Fibroblast of the aortic adventitia (primary cell): ENCODE measurements at regions not wholly inside any gene's neighbourhood (a gene's known extent, or its start where the extent isn't known, plus 50 kb on each side); places are given as distances from the start of the nearest gene placed in this dataset.

Experiments used
- DNase-seq: peaks from one replicate; pipeline ENCODE4 v3.0.0-alpha.2; 2010; ENCODE audit warnings: low read depth
- H3K4me3 ChIP-seq: 2 replicates; pipeline ENCODE4 v1.5.1; 2011; ENCODE audit warnings: low read depth, mild to moderate bottlenecking, control low read depth, low read length, moderate library complexity
- CTCF ChIP-seq: IDR thresholded peaks from 2 replicates; pipeline ENCODE4 v1.5.1; 2011; ENCODE audit warnings: mild to moderate bottlenecking, low read length, control low read depth, inconsistent platforms; ENCODE audit not compliant: insufficient read depth

GRCh38 chr4:124179506-124180186 lies 532.9 kb downstream of the ANKRD50 start:
- peak; percentile 25 for DNase-seq
- H3K4me3 ChIP-seq = no peak overlapping the region
- TF ChIP-seq CTCF = no peak

- no peak for TF ChIP-seq CTCF
- DNase-seq = peak; percentile 29
- no peak overlapping the region for H3K4me3 ChIP-seq
Observed at GRCh38 chr4:124181039-124181438, 531.5 kb downstream of the ANKRD50 start.

- no peak overlapping the region for H3K4me3 ChIP-seq
- TF ChIP-seq CTCF = no peak
- no peak for DNase-seq
Observed at GRCh38 chr4:124183231-124183630, 529.3 kb downstream of the ANKRD50 start.

GRCh38 chr4:124183926-124184325 lies 528.6 kb downstream of the ANKRD50 start:
- no peak overlapping the region for H3K4me3 ChIP-seq
- DNase-seq = no peak
- TF ChIP-seq CTCF = no peak

GRCh38 chr4:124184792-124185191 lies 527.7 kb downstream of the ANKRD50 start:
- DNase-seq = no peak
- no peak for TF ChIP-seq CTCF
- no peak overlapping the region for H3K4me3 ChIP-seq

GRCh38 chr4:124188595-124188994 lies 523.9 kb downstream of the ANKRD50 start:
- no peak for DNase-seq
- no peak for TF ChIP-seq CTCF

GRCh38 chr4:124189545-124189944 lies 523.0 kb downstream of the ANKRD50 start:
- DNase-seq = no peak
- no peak for TF ChIP-seq CTCF
- no peak overlapping the region for H3K4me3 ChIP-seq

More at GRCh38 chr4:124188595-124188994, 523.9 kb downstream of the ANKRD50 start:
- H3K4me3 ChIP-seq = no peak overlapping the region
